Keratinocyte (primary cell): ENCODE measurements at regions not wholly inside any gene's neighbourhood (a gene's known extent, or its start where the extent isn't known, plus 50 kb on each side); places are given as distances from the start of the nearest gene placed in this dataset.

ENCODE experiments used
- EZH2 ChIP-seq: IDR thresholded peaks from one replicate; pipeline ENCODE4 v1.6.1; 2012; ENCODE audit warnings: inconsistent platforms, mild to moderate bottlenecking, low read length, moderate library complexity
- TF ChIP-seq, protein P1 (sequence below), 3 experiments: IDR thresholded peaks in 1 of 3; conservative IDR thresholded peaks in 1 of 3; optimal IDR thresholded peaks in 1 of 3; 2 replicates in 2 of 3; 3 replicates in 1 of 3; pipeline versions ENCODE3 to v1.5.1; 2011; ENCODE audit warnings: low read length in 3 of 3, mild to moderate bottlenecking in 3 of 3, moderate library complexity in 2 of 3, control low read depth in 1 of 3, inconsistent platforms in 1 of 3; ENCODE audit not compliant: insufficient read depth in 2 of 3; ENCODE audit errors: extremely low read depth in 1 of 3

DNA sequence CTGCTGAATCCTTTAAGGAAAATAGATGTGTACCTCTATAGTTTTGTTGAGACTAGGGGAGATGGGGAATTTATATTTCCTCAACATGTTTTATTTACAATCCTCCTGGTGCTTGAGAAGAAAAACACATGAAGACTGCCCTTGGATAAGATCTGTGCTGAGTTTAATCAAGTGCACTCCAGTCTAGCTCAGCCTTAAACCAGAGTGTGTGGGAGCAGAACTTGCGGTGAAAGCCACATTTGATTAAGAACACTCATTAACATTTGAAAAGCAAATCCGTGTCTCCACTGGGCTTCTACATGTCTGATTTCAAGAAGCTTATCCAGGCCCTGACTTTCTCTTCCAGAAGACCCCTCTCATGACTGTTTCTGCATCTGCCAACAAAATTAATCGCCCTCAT, 84.8 kb upstream of the ITGA6 start:
- TF ChIP-seq, protein P1, sequence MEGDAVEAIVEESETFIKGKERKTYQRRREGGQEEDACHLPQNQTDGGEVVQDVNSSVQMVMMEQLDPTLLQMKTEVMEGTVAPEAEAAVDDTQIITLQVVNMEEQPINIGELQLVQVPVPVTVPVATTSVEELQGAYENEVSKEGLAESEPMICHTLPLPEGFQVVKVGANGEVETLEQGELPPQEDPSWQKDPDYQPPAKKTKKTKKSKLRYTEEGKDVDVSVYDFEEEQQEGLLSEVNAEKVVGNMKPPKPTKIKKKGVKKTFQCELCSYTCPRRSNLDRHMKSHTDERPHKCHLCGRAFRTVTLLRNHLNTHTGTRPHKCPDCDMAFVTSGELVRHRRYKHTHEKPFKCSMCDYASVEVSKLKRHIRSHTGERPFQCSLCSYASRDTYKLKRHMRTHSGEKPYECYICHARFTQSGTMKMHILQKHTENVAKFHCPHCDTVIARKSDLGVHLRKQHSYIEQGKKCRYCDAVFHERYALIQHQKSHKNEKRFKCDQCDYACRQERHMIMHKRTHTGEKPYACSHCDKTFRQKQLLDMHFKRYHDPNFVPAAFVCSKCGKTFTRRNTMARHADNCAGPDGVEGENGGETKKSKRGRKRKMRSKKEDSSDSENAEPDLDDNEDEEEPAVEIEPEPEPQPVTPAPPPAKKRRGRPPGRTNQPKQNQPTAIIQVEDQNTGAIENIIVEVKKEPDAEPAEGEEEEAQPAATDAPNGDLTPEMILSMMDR (optimal IDR thresholded peaks at IDR 0.05 in 1 of 3, IDR thresholded peaks at IDR 0.05 in 1 of 3, conservative IDR thresholded peaks at IDR 0.05 in 1 of 3; ENCODE audit: extremely low read depth in 1 of 3, insufficient read depth in 2 of 3, low read length in 3 of 3) = no peak
- no peak for TF ChIP-seq EZH2
